Neural cell (in vitro differentiated cells): ENCODE measurements at regions not wholly inside any gene's neighbourhood (a gene's known extent, or its start where the extent isn't known, plus 50 kb on each side); places are given as distances from the start of the nearest gene placed in this dataset.

Experiments used
- H2AFZ ChIP-seq: fragments of 200-600, 300-800 bp; sonication (generic), shearing (Covaris generic); 2 replicates; pipeline ENCODE4 v1.6.0; 2014; ENCODE audit warnings: low read depth, mild to moderate bottlenecking, antibody characterized with exemption, low read length, moderate library complexity
- H3F3A ChIP-seq: fragments of 200-600 bp; shearing (Covaris generic); 2 replicates; pipeline ENCODE4 v1.6.1; 2016; ENCODE audit warnings: mild to moderate bottlenecking, moderate library complexity, mixed read lengths, antibody characterized with exemption, low read length; ENCODE audit not compliant: insufficient read depth, poor library complexity, severe bottlenecking
- H3K27ac ChIP-seq: fragments of 200-600, 300-800 bp; sonication (generic), shearing (Covaris generic); 2 replicates; pipeline ENCODE4 v1.5.1; 2014; ENCODE audit warnings: mild to moderate bottlenecking, low read length, moderate library complexity
- H3K27me3 ChIP-seq: fragments of 300-800, 200-600 bp; sonication (generic), shearing (Covaris generic); 2 replicates; pipeline ENCODE4 v1.6.0; 2014; ENCODE audit warnings: mild to moderate bottlenecking, low read depth, low read length, moderate library complexity; ENCODE audit not compliant: insufficient read depth
- H3K36me3 ChIP-seq: fragments of 300-800, 200-600 bp; sonication (generic), shearing (Covaris generic); 2 replicates; pipeline ENCODE4 v1.5.1; 2014; ENCODE audit warnings: mild to moderate bottlenecking, antibody characterized with exemption, low read length, moderate library complexity; ENCODE audit not compliant: insufficient read depth
- H3K4me2 ChIP-seq: fragments of 300-800, 200-600 bp; sonication (generic), shearing (Covaris generic); 2 replicates; pipeline ENCODE4 v1.6.0; 2014; ENCODE audit warnings: mild to moderate bottlenecking, low read length
- H3K4me3 ChIP-seq: fragments of 300-800, 200-600 bp; sonication (generic), shearing (Covaris generic); 2 replicates; pipeline ENCODE4 v1.5.1; 2014; ENCODE audit warnings: mild to moderate bottlenecking, low read length, moderate library complexity
- H3K79me2 ChIP-seq: fragments of 200-600 bp; shearing (Covaris generic); replicated peaks from 2 replicates; pipeline ENCODE4 v1.6.0; 2014; ENCODE audit warnings: mild to moderate bottlenecking, low read length, moderate library complexity; ENCODE audit not compliant: insufficient read depth
- H3K9ac ChIP-seq: fragments of 300-800, 200-600 bp; sonication (generic), shearing (Covaris generic); 2 replicates; pipeline ENCODE4 v1.6.1; 2016; ENCODE audit warnings: mild to moderate bottlenecking, low read length, mixed read lengths
- H3K9me2 ChIP-seq: fragments of 200-600 bp; shearing (Covaris generic); 2 replicates; pipeline ENCODE4 v1.6.1; 2016; ENCODE audit warnings: mild to moderate bottlenecking, low read length, mixed read lengths; ENCODE audit not compliant: insufficient read depth
- H3K9me3 ChIP-seq: fragments of 200-600, 300-800 bp; sonication (generic), shearing (Covaris generic); 2 replicates; pipeline ENCODE4 v1.6.1; 2016; ENCODE audit warnings: mild to moderate bottlenecking, mixed run types, low read length, moderate library complexity, mixed read lengths
- H4K20me1 ChIP-seq: fragments of 200-600 bp; shearing (Covaris generic); 2 replicates; pipeline ENCODE4 v1.6.1; 2016; ENCODE audit warnings: mild to moderate bottlenecking, mixed run types; ENCODE audit not compliant: insufficient read depth
- EP300 ChIP-seq: fragments of 450-650 bp; conservative IDR thresholded peaks from 2 replicates; pipeline ENCODE4 v1.6.1; 2014; ENCODE audit warnings: antibody characterized with exemption, mild to moderate bottlenecking, moderate library complexity; ENCODE audit not compliant: poor library complexity, severe bottlenecking
- EZH2 ChIP-seq: fragments of 200-600, 300-800 bp; shearing (Covaris generic), sonication (generic); IDR thresholded peaks from 2 replicates; pipeline ENCODE4 v1.6.1; 2014; ENCODE audit warnings: antibody characterized with exemption, low read length, borderline replicate concordance, mild to moderate bottlenecking; ENCODE audit not compliant: insufficient read depth, poor library complexity, severe bottlenecking
- MXI1 ChIP-seq: fragments of 450-650 bp; conservative IDR thresholded peaks from 2 replicates; pipeline ENCODE4 v1.6.1; 2014; ENCODE audit warnings: antibody characterized with exemption, mild to moderate bottlenecking; ENCODE audit not compliant: poor library complexity, severe bottlenecking
- POLR2AphosphoS5 ChIP-seq: IDR thresholded peaks from 2 replicates; pipeline ENCODE4 v1.6.1; 2012
- RAD21 ChIP-seq: fragments of 450-650 bp; conservative IDR thresholded peaks from 2 replicates; pipeline ENCODE4 v1.6.1; 2014; ENCODE audit warnings: antibody characterized with exemption, mild to moderate bottlenecking, moderate library complexity
- REST ChIP-seq: IDR thresholded peaks from 2 replicates; pipeline ENCODE4 v1.6.1; 2012; ENCODE audit warnings: borderline replicate concordance
- SMC3 ChIP-seq: fragments of 450-650 bp; conservative IDR thresholded peaks from 2 replicates; pipeline ENCODE4 v1.6.1; 2014; ENCODE audit warnings: antibody characterized with exemption, mild to moderate bottlenecking, moderate library complexity; ENCODE audit not compliant: poor library complexity
- TAF1 ChIP-seq: IDR thresholded peaks from 2 replicates; pipeline ENCODE4 v1.6.1; 2012; ENCODE audit warnings: low read depth
- TF ChIP-seq, protein P1 (sequence below): fragments of 450-650 bp; IDR thresholded peaks from 2 replicates; pipeline ENCODE4 v1.5.1; 2014; ENCODE audit warnings: antibody characterized with exemption, mild to moderate bottlenecking, moderate library complexity; ENCODE audit not compliant: poor library complexity, severe bottlenecking

DNA sequence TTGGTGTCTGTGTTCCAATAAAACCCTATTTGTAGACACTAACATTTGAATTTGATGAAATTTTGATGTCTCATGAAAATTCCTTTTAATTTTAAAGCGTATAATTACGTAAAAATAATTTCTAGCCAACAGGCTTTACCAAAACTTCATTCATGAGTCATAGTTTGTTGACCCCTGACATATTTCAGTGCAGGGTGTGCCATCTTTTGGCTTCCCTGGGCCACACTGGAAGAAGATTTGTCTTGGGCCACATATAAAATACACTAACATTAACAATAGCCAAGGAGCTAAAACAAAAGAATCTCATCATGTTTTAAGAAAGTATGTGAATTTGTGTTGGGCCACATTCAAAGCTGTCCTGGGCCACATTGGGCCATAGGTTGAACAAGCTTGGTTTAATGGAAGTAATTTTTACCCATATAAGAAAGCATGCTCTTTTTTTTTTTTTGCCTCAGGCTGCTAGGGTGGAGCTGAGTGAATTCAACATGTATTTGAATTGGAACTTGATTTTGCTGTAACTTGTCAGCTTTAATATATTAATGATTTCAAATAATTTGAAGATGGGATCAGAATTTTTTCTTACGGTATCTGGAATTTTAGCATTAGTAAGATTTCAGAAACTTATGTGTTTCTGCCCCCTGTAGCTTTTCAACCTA, 267.7 kb upstream of the RGS18 start:
- Histone ChIP-seq H3K4me2 (no peak overlapping the region), H3K4me3 (no peak overlapping the region), H2AFZ (no peak overlapping the region), H4K20me1 (no peaks in the 10 kb centered on the region), H3K9me2 (no peaks in the 10 kb centered on the region), H3K9ac (no peak overlapping the region), H3K79me2 (no peaks in the 10 kb centered on the region), H3K9me3 (no peaks in the 10 kb centered on the region), H3K27me3 (no peaks in the 10 kb centered on the region), H3K27ac (no peak overlapping the region), H3K36me3 (no peaks in the 10 kb centered on the region), H3F3A (no peaks in the 10 kb centered on the region)
- TF ChIP-seq RAD21, result no peak
- no peak for TF ChIP-seq POLR2AphosphoS5
- TF ChIP-seq, protein P1, sequence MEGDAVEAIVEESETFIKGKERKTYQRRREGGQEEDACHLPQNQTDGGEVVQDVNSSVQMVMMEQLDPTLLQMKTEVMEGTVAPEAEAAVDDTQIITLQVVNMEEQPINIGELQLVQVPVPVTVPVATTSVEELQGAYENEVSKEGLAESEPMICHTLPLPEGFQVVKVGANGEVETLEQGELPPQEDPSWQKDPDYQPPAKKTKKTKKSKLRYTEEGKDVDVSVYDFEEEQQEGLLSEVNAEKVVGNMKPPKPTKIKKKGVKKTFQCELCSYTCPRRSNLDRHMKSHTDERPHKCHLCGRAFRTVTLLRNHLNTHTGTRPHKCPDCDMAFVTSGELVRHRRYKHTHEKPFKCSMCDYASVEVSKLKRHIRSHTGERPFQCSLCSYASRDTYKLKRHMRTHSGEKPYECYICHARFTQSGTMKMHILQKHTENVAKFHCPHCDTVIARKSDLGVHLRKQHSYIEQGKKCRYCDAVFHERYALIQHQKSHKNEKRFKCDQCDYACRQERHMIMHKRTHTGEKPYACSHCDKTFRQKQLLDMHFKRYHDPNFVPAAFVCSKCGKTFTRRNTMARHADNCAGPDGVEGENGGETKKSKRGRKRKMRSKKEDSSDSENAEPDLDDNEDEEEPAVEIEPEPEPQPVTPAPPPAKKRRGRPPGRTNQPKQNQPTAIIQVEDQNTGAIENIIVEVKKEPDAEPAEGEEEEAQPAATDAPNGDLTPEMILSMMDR, result no peak
- TF ChIP-seq TAF1, result no peak
- no peak for TF ChIP-seq SMC3
- no peak for TF ChIP-seq EZH2
- no peak for TF ChIP-seq EP300
- TF ChIP-seq MXI1, result no peak
- no peak for TF ChIP-seq REST

GRCh38 chr1:191892716-191893115, 265.5 kb upstream of the RGS18 start:
- no peaks in the 10 kb centered on the region for H3K36me3 ChIP-seq
- no peaks in the 10 kb centered on the region for H3K27me3 ChIP-seq
- TF ChIP-seq EP300 (no peak), SMC3 (no peak), TAF1 (no peak), EZH2 (no peak), REST (no peak), RAD21 (no peak), MXI1 (no peak), POLR2AphosphoS5 (no peak)
- TF ChIP-seq, protein P1, result no peak
- H3F3A ChIP-seq, result no peaks in the 10 kb centered on the region
- H3K79me2 ChIP-seq, result no peaks in the 10 kb centered on the region
- no peaks in the 10 kb centered on the region for H3K9me2 ChIP-seq
- no peaks in the 10 kb centered on the region for H4K20me1 ChIP-seq
- no peak overlapping the region for H3K4me3 ChIP-seq
- H3K27ac ChIP-seq, result no peak overlapping the region
- no peak overlapping the region for H2AFZ ChIP-seq
- no peak overlapping the region for H3K4me2 ChIP-seq
- no peaks in the 10 kb centered on the region for H3K9me3 ChIP-seq
- no peak overlapping the region for H3K9ac ChIP-seq
